AG04449 (cell line): ENCODE measurements at regions not wholly inside any gene's neighbourhood (a gene's known extent, or its start where the extent isn't known, plus 50 kb on each side); places are given as distances from the start of the nearest gene placed in this dataset.

Experiments
- CTCF ChIA-PET: fragments of 350-600 bp; formaldehyde crosslinking; extraction: SDS; loops from one replicate; lab custom pipeline; 2021; ENCODE audit warnings: antibody characterized with exemption; lab: Yijun Ruan, JAX
- POLR2A ChIA-PET: fragments of 400-600, 350-600 bp; formaldehyde crosslinking; extraction: SDS; loops from one replicate; lab custom pipeline; 2020; ENCODE audit warnings: antibody characterized with exemption, inconsistent platforms; lab: Yijun Ruan, JAX
- DNase-seq: peaks from one replicate; pipeline ENCODE4 v3.0.0-alpha.2; 2010; ENCODE audit warnings: low read depth, low spot score
- H3K4me3 ChIP-seq: 2 replicates; pipeline ENCODE4 v1.5.1; 2011; ENCODE audit warnings: low read depth, mild to moderate bottlenecking, control low read depth, low read length
- CTCF ChIP-seq: IDR thresholded peaks from one replicate; pipeline ENCODE4 v1.5.1; 2011; ENCODE audit warnings: mild to moderate bottlenecking, moderate library complexity, low read length, control low read depth, inconsistent platforms; ENCODE audit not compliant: insufficient read depth; ENCODE audit errors: missing control alignments

DNA sequence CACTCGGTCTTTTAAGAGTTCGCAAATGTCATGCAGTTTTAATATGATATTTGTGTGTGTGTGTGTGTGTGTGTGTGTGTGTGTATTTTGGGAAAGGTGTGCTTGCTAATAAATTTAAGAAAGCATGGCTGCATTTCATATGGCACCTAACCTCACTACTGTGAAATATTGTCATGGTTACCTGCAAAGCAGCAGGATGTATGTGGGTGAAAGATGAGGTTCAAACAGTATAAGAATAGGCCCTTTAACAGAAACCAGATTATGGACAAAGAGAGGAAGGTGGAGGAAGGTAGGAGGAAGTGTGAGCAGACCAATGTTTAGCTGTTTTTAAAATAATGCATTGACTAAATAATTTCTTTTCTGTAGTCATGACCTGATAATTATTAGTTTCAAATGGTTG lies 73.5 kb upstream of the CACNA2D1 start:
- DNase-seq, result no peak
- no peak overlapping the region for H3K4me3 ChIP-seq
- ChIA-PET POLR2A (no interaction called here), CTCF (interaction anchor here (0.6 kb wide), 1 partner anchor 487 kb away, joined by 3 read pairs; no protein-coding TSS in a partner anchor)
- TF ChIP-seq CTCF, result no peak

- H3K4me3 ChIP-seq, result no peak overlapping the region
- ChIA-PET CTCF (interaction anchor here (1.6 kb wide), 1 partner anchor 30 kb away, joined by 4 read pairs; no protein-coding TSS in a partner anchor), POLR2A (no interaction called here)
- no peak for TF ChIP-seq CTCF
- DNase-seq, result no peak
Measured at GRCh38 chr7:82511542-82511941, 68.0 kb upstream of the CACNA2D1 start.

- DNase-seq, result no peak
- H3K4me3 ChIP-seq, result no peak overlapping the region
- POLR2A ChIA-PET, result no interaction called here
- CTCF ChIA-PET, result interaction anchor here (1.4 kb wide), 1 partner anchor 221 kb away, joined by 3 read pairs; no protein-coding TSS in a partner anchor
- no peak for TF ChIP-seq CTCF
Measured at GRCh38 chr7:82507976-82508677, 64.5 kb upstream of the CACNA2D1 start.

DNA sequence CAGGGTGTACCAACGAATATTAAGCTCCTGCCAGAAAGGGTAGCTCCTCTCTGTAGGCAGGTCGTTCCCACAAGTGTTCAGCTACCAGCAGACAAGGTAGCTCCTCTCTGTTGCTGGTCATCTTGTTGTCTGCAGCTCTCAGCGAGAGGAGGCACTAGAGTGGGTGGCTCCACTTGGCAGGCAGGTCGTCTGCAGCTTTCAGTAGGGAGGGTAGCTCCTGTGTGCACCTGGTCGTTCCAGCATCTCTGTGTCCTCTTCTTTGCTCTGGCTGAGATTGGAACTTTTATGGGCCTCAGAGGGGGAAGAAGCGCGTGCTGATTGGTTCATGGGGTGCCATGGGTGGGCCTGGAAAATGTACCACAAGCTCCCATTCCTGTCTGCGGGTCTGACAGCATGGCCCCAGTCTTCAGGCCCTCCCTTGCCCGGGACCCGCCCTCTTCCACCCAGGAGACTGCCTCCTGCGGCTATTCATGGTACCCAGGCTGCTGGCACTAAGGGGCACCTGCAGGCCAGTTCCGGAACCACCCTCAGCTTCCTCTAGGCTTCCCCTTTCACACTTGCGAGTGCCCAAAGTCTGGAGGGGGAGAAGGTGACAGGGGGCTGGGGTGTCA lies 63.9 kb upstream of the CACNA2D1 start:
- TF ChIP-seq CTCF, result no peak
- CTCF ChIA-PET, result interaction anchor here (0.8 to 1.4 kb wide), 2 partner anchors 15 to 221 kb away, joined by 3 read pairs; no protein-coding TSS in a partner anchor
- POLR2A ChIA-PET, result no interaction called here
- DNase-seq, result no peak
- H3K4me3 ChIP-seq, result no peak overlapping the region

GRCh38 chr7:82506702-82507101 lies 63.1 kb upstream of the CACNA2D1 start:
- DNase-seq, result no peak
- no peak overlapping the region for H3K4me3 ChIP-seq
- CTCF ChIA-PET, result interaction anchor here (0.8 to 2.3 kb wide), 3 partner anchors 16 to 222 kb away, joined by 3 to 10 read pairs (median 3); no protein-coding TSS in a partner anchor
- TF ChIP-seq CTCF, result no peak
- POLR2A ChIA-PET, result no interaction called here

- CTCF ChIA-PET, result interaction anchor here (2.3 kb wide), 1 partner anchor 25 kb away, joined by 10 read pairs; no protein-coding TSS in a partner anchor
- TF ChIP-seq CTCF, result no peak
- DNase-seq, result no peak
- H3K4me3 ChIP-seq, result no peak overlapping the region
- POLR2A ChIA-PET, result no interaction called here
Measured at GRCh38 chr7:82506208-82506607, 62.6 kb upstream of the CACNA2D1 start.
